DMS153 (cell line): ENCODE measurements at regions not wholly inside any gene's neighbourhood (a gene's known extent, or its start where the extent isn't known, plus 50 kb on each side); places are given as distances from the start of the nearest gene placed in this dataset.

Source experiments
- DNase-seq: peaks from one replicate; lab custom pipeline; 2025; lab: John Stamatoyannopoulos, UW

- DNase-seq: no peak
Measured at GRCh38 chr11:16434036-16434435, 77.7 kb upstream of the SOX6 start.

GRCh38 chr11:16430674-16431073 lies 74.3 kb upstream of the SOX6 start:
- DNase-seq: no peak

DNA sequence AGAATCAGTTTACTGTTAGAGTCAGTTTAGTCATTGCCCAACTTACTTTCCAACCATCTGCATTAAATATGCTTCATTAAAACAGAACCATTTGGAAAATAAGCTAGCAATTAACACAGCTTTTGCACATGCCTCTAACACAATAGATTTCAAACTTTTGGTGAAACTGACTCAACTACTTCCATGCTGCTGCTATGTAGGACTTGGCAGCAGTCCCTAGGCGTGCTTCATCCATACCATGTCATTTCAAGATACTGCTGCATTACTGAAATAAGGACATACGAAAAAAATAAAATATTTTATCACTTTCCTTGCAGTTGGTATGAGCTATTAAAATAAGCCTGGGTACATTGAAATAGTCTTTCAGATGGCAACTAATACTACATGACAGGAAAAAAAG lies 65.5 kb upstream of the SOX6 start:
- DNase-seq: no peak

DNA sequence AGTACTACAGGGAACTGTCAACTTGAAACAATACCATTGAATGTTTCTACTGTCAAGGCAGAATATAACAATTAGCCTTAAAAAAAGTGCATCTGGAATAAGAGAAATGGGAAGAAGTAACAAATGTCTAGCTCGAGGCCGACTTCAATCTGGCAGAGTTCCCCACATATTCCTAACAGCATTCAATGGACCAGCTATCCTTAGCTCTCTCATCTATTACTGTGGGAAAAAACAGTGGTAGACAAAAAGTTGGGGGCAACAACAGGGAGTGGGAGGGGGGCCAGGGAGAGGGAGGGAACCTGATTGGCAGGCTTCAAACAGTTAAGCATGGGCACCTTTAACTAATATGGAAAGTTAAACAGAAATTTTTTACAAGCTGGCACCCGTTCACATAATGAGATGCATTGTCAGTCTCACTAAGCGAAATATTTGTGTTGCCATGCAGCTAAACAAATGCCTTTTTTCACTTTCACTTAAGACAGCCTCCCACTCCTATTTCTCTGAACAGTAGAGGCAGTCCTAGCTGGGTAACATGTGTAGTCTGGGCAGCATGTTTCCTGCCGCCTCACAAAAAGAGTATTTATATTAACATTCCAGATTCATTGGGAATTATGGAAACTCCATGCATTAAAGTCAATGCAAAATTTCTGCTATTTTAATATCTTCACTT lies 62.2 kb upstream of the SOX6 start:
- peak; percentile 55 for DNase-seq

- DNase-seq: no peak
Measured at GRCh38 chr11:16412525-16413172, 56.3 kb upstream of the SOX6 start.

DNA sequence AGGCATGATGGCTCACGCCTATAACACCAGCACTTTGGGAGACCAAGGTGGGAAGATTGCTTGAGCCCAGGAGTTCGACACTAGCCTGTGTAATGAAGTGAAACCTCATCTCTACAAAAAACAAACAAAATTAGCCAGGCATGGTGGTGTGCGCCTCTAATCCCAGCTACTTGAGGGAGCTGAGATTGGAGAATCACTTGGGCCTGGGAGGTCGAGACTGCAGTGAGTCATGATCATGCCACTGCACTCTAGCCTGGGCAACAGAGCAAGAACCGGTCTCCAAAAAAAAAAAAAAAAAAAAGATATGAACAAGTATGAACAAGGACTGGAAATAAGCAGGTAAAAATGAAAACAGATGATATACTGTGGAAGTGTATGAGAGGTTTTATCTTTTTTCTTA lies 54.1 kb upstream of the SOX6 start:
- DNase-seq: no peak

DNA sequence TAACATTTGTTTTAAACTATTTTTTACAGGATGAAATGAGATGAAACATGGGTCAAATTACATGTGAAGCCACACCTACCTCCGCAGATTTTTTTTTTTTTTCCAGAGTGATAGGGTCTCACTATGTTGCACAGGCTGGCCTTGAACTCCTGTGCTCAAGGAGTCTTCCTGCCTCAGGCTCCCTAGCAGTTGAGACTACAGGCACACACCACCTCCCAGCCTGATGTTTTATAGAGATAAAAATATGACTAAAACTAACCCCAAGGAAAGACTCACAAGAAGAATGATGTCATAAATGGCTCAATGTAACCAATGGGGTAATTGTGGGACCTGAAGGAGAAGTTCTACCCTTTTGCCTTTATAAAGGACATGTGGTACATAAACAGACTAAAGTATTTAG lies 52.3 kb upstream of the SOX6 start:
- no peak for DNase-seq

GRCh38 chr11:16406226-16406625 lies 49.9 kb upstream of the SOX6 start:
- DNase-seq: no peak
